ENCODE measurements at regions not wholly inside any gene's neighbourhood (a gene's known extent, or its start where the extent isn't known, plus 50 kb on each side); places are given as distances from the start of the nearest gene placed in this dataset.

DNA sequence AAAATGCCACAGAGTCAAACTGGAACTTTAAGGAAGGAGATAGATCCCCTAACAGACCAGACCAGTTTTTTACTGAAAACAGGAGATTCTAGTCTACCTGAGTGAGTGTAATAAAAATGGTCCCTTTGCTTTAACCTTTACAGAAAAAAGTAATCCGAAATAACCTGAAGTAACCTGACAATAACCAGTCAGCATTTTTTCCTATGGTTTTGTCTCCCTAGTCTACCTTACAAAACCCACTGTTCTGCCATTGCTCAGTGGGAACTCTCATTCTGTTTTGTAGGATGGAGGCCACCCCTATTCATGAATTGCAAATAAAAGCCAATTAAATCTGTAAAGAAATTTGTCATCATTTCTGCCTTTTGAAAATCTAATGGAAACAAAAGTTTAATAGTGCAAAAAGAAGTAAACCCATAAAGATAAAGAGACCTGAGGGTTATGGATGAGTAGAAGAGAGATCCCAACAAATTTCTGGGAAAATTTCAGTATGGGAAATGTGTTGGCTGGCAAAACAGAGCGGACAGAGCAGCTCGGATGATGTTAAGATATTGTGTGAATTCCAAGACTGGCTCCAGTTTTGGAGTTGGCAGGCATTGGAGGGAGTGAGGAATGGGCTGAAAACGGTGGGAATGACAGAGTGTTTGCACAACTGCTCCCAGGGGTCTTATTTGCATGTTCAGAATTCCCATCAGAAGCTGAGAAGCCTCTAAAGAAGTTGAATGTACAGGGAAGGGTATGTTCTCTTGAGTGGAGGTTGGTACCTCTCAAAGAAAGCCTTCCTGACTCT, 104.7 kb upstream of the RALGAPA2 start:
- no peak for ATAC-seq (ENCODE audit: insufficient number of reproducible peaks, low FRiP score, low read depth)
- no peaks in the 10 kb centered on the region for H3K36me3 ChIP-seq
- H3K9me3 ChIP-seq = no peaks in the 10 kb centered on the region
- TF ChIP-seq, protein P1, sequence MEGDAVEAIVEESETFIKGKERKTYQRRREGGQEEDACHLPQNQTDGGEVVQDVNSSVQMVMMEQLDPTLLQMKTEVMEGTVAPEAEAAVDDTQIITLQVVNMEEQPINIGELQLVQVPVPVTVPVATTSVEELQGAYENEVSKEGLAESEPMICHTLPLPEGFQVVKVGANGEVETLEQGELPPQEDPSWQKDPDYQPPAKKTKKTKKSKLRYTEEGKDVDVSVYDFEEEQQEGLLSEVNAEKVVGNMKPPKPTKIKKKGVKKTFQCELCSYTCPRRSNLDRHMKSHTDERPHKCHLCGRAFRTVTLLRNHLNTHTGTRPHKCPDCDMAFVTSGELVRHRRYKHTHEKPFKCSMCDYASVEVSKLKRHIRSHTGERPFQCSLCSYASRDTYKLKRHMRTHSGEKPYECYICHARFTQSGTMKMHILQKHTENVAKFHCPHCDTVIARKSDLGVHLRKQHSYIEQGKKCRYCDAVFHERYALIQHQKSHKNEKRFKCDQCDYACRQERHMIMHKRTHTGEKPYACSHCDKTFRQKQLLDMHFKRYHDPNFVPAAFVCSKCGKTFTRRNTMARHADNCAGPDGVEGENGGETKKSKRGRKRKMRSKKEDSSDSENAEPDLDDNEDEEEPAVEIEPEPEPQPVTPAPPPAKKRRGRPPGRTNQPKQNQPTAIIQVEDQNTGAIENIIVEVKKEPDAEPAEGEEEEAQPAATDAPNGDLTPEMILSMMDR (IDR thresholded peaks at IDR 0.05) = no peak
- no peak for DNase-seq (ENCODE audit: low spot score)
- H3K27me3 ChIP-seq (replicated peaks; ENCODE audit: insufficient read depth) = no peaks in the 10 kb centered on the region
- no peak overlapping the region for H3K4me3 ChIP-seq
- H3K27ac ChIP-seq = no peak overlapping the region
- no peaks in the 10 kb centered on the region for H3K4me1 ChIP-seq (ENCODE audit: control insufficient read depth in 1 of 2, low read depth in 2 of 2)

DNA sequence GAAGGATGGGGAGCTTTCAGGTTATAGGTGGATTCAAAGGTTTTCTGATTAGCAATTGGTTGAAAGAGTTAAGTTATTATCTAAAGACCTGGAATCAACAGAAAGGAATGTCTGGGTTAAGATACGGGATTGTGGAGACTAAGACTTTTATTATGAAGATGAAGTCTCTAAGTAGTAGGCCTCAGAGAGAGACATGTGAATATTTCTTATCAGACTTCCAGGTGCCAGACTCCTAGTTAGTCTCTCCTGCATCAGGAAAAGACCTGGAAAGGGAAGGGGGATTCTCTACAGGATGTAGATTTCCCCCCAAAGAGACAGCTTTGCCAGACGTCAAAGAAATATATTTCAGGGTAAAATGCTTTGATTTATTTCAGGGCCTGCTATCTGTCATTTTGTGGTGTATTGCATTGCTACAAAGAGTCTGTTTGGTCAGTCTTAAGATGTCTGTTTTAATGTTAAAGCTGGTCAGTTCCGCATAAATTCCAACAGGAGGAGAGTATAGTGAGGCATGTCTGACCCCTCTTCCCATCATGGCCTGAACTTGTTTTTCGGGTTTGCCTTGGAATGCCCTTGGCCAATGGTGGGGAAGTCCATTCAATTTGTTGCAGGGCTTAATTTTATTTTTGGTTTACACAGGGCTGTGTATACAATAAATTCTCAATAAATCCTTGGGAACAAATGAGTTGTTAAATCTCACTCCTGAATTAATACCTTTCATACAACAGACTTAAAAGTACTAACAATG, 103.4 kb upstream of the RALGAPA2 start:
- H3K4me3 ChIP-seq = no peak overlapping the region
- ATAC-seq (ENCODE audit: insufficient number of reproducible peaks, low FRiP score, low read depth) = no peak

DNA sequence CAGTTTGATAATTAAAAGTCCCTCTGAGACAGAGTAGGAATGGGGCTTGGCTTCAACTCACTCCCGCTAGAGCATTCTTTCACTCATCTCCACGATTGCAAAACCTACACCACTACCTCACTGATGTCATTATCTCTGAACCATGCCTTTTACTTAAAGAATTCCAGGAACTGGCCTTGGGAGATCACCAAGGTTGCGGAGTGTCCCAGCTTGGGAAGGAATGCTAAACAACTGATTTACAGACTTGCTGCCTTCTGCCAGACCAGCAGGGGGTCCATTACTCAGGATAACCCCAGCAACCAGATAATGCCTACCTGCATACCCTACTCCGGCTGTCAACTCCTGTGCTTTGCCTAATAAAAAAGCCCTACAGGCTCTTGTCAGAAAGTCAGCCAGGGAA, 102.2 kb upstream of the RALGAPA2 start:
- no peaks in the 10 kb centered on the region for H3K27me3 ChIP-seq (replicated peaks; ENCODE audit: insufficient read depth)
- TF ChIP-seq, protein P1 (IDR thresholded peaks at IDR 0.05) = no peak
- no peaks in the 10 kb centered on the region for H3K36me3 ChIP-seq
- H3K27ac ChIP-seq = no peak overlapping the region
- H3K4me1 ChIP-seq (ENCODE audit: control insufficient read depth in 1 of 2, low read depth in 2 of 2) = no peaks in the 10 kb centered on the region
- ATAC-seq (ENCODE audit: insufficient number of reproducible peaks, low FRiP score, low read depth) (no peak), DNase-seq (ENCODE audit: low spot score) (no peak)
- H3K4me3 ChIP-seq = no peak overlapping the region
- no peaks in the 10 kb centered on the region for H3K9me3 ChIP-seq

More for the DNA sequence above, 103.4 kb upstream of the RALGAPA2 start:
- TF ChIP-seq, protein P1 (IDR thresholded peaks at IDR 0.05) = no peak
- Histone ChIP-seq H3K27ac (no peak overlapping the region), H3K36me3 (no peaks in the 10 kb centered on the region), H3K27me3 (replicated peaks; ENCODE audit: insufficient read depth) (no peaks in the 10 kb centered on the region), H3K4me1 (ENCODE audit: control insufficient read depth in 1 of 2, low read depth in 2 of 2) (no peaks in the 10 kb centered on the region), H3K9me3 (no peaks in the 10 kb centered on the region)
- DNase-seq (ENCODE audit: low spot score) = no peak

DNA sequence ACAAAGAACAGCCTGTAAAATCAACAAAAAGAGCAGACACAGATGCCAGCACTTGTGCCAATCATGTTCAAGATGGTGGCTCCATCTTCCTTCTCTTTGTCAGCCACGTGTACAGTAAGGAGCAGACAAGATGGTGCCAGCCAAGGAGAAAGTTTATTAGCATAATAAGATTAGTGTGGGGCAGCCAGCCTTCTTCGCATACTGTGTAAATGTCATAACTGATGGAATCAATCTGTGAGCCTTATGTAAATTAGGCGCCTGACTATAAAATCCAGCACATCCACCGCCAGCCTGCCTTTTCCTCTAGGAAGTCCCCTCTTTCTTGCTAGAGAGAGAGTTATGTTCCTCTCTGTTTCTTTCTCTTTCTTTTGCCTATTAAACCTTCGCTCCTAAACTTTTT, 99.7 kb upstream of the RALGAPA2 start:
- no peaks in the 10 kb centered on the region for H3K36me3 ChIP-seq
- TF ChIP-seq, protein P1 (IDR thresholded peaks at IDR 0.05) = no peak
- no peak for ATAC-seq (ENCODE audit: insufficient number of reproducible peaks, low FRiP score, low read depth)
- DNase-seq (ENCODE audit: low spot score) = no peak
- H3K27me3 ChIP-seq (replicated peaks; ENCODE audit: insufficient read depth) = no peaks in the 10 kb centered on the region
- no peaks in the 10 kb centered on the region for H3K9me3 ChIP-seq
- H3K4me3 ChIP-seq = no peak overlapping the region
- H3K4me1 ChIP-seq (ENCODE audit: control insufficient read depth in 1 of 2, low read depth in 2 of 2) = no peaks in the 10 kb centered on the region
- no peak overlapping the region for H3K27ac ChIP-seq

DNA sequence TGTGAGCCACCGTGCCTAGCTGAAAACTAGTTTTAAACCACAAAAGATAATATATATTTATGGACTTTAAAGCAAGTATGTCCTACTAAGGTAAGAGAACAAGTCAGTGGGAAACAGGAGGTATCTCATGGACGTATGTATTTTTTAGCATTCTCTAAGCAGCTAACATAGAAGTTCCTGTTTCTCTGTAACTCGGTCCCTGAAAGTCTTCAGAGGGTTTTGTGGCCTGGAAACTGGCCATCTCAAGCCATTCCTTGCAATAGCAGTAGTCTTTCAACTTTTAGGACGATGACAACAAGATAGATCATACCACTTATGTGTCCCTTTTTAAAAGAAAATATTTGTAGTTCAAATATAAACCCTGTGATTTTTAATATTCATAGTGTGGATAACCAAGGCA, 95.6 kb upstream of the RALGAPA2 start:
- DNase-seq (ENCODE audit: low spot score) (no peak), ATAC-seq (ENCODE audit: insufficient number of reproducible peaks, low FRiP score, low read depth) (no peak)
- Histone ChIP-seq H3K27ac (no peak overlapping the region), H3K36me3 (no peaks in the 10 kb centered on the region), H3K4me1 (ENCODE audit: control insufficient read depth in 1 of 2, low read depth in 2 of 2) (no peaks in the 10 kb centered on the region), H3K4me3 (no peak overlapping the region), H3K27me3 (replicated peaks; ENCODE audit: insufficient read depth) (no peaks in the 10 kb centered on the region), H3K9me3 (no peaks in the 10 kb centered on the region)
- TF ChIP-seq, protein P1 (IDR thresholded peaks at IDR 0.05) = no peak
